OCI-LY3 (cell line): ENCODE measurements at regions not wholly inside any gene's neighbourhood (a gene's known extent, or its start where the extent isn't known, plus 50 kb on each side); places are given as distances from the start of the nearest gene placed in this dataset.

ENCODE experiments used
- H2AFZ ChIP-seq: fragments of 200-600, 300-600 bp; shearing (Covaris generic); 2 replicates; pipeline ENCODE4 v1.6.0; 2014; ENCODE audit warnings: antibody characterized with exemption, low read depth, low read length
- H3K27ac ChIP-seq: fragments of 200-600, 300-600 bp; sonication (generic); 2 replicates; pipeline ENCODE4 v1.5.1; 2014; ENCODE audit warnings: mild to moderate bottlenecking, low read length, moderate library complexity, mixed read lengths
- H3K27me3 ChIP-seq: fragments of 200-600, 300-600 bp; sonication (generic); 2 replicates; pipeline ENCODE4 v1.6.1; 2014; ENCODE audit warnings: low read depth, low read length, mixed read lengths
- H3K36me3 ChIP-seq: fragments of 200-600, 300-600 bp; sonication (generic); replicated peaks from 2 replicates; pipeline ENCODE3; 2014; ENCODE audit warnings: low read depth, low read length, mixed read lengths
- H3K4me1 ChIP-seq: fragments of 300-600, 200-600 bp; sonication (generic); 2 replicates; pipeline ENCODE4 v1.6.1; 2014; ENCODE audit warnings: low read length, mixed read lengths
- H3K4me2 ChIP-seq: fragments of 200-600, 300-600 bp; sonication (generic); 2 replicates; pipeline ENCODE4 v1.6.1; 2014; ENCODE audit warnings: low read length, mixed read lengths
- H3K4me3 ChIP-seq: fragments of 300-600, 200-600 bp; sonication (generic); 2 replicates; pipeline ENCODE4 v1.5.1; 2014; ENCODE audit warnings: antibody characterized with exemption, mild to moderate bottlenecking, low read length, moderate library complexity
- H3K79me2 ChIP-seq: fragments of 300-600, 200-600 bp; shearing (Covaris generic); 2 replicates; pipeline ENCODE4 v1.6.1; 2014; ENCODE audit warnings: mild to moderate bottlenecking, low read length, mixed read lengths
- H3K9ac ChIP-seq: fragments of 300-600, 200-600 bp; shearing (Covaris generic); 2 replicates; pipeline ENCODE4 v1.6.0; 2014; ENCODE audit warnings: mild to moderate bottlenecking, low read length, moderate library complexity
- H3K9me3 ChIP-seq: fragments of 200-600, 300-600 bp; shearing (Covaris generic); 2 replicates; pipeline ENCODE4 v1.6.1; 2014; ENCODE audit warnings: low read length, mixed read lengths; ENCODE audit not compliant: insufficient read depth
- H4K20me1 ChIP-seq: fragments of 200-600, 300-600 bp; sonication (generic); 2 replicates; pipeline ENCODE4 v1.6.1; 2016; ENCODE audit warnings: low read length, mixed read lengths; ENCODE audit not compliant: insufficient read depth
- EZH2phosphoT487 ChIP-seq: fragments of 200-600 bp; shearing (Covaris generic); IDR thresholded peaks from 2 replicates; pipeline ENCODE4 v1.6.1; 2018; ENCODE audit warnings: antibody characterized with exemption, mixed run types, low read depth
- TF ChIP-seq, protein P1 (sequence below): fragments of 200-600, 300-600 bp; sonication (generic); IDR thresholded peaks from 2 replicates; pipeline ENCODE4 v1.5.1; 2014; ENCODE audit warnings: antibody characterized with exemption, low read length, low read depth

DNA sequence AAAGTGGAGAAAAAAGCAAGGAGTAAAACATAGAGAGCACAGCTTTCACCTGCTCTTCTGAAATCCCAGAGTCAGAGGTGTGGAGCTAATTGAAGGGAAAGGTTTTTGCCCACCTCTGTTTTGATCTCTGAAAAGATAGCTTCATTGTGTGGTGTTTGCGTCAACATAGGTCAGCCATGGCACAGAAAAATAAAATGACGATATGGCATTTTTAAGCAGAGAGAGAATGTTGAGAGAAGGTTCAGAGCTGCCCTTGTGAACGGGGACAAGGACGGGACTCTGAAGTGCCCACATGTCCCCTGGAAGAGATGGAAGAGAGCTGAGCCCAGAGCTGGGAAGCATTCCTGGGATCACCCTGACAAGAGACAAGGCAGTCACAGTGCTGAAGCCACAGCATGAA lies 249.4 kb upstream of the PLSCR5 start:
- no peak overlapping the region for H2AFZ ChIP-seq
- no peak overlapping the region for H3K4me3 ChIP-seq
- H4K20me1 ChIP-seq: no peaks in the 10 kb centered on the region
- no peak overlapping the region for H3K9ac ChIP-seq
- no peaks in the 10 kb centered on the region for H3K27me3 ChIP-seq
- H3K4me1 ChIP-seq: no peaks in the 10 kb centered on the region
- no peak overlapping the region for H3K4me2 ChIP-seq
- no peaks in the 10 kb centered on the region for H3K36me3 ChIP-seq
- no peak overlapping the region for H3K27ac ChIP-seq
- H3K9me3 ChIP-seq: no peaks in the 10 kb centered on the region
- TF ChIP-seq EZH2phosphoT487: no peak
- TF ChIP-seq, protein P1, sequence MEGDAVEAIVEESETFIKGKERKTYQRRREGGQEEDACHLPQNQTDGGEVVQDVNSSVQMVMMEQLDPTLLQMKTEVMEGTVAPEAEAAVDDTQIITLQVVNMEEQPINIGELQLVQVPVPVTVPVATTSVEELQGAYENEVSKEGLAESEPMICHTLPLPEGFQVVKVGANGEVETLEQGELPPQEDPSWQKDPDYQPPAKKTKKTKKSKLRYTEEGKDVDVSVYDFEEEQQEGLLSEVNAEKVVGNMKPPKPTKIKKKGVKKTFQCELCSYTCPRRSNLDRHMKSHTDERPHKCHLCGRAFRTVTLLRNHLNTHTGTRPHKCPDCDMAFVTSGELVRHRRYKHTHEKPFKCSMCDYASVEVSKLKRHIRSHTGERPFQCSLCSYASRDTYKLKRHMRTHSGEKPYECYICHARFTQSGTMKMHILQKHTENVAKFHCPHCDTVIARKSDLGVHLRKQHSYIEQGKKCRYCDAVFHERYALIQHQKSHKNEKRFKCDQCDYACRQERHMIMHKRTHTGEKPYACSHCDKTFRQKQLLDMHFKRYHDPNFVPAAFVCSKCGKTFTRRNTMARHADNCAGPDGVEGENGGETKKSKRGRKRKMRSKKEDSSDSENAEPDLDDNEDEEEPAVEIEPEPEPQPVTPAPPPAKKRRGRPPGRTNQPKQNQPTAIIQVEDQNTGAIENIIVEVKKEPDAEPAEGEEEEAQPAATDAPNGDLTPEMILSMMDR: no peak
- no peaks in the 10 kb centered on the region for H3K79me2 ChIP-seq

DNA sequence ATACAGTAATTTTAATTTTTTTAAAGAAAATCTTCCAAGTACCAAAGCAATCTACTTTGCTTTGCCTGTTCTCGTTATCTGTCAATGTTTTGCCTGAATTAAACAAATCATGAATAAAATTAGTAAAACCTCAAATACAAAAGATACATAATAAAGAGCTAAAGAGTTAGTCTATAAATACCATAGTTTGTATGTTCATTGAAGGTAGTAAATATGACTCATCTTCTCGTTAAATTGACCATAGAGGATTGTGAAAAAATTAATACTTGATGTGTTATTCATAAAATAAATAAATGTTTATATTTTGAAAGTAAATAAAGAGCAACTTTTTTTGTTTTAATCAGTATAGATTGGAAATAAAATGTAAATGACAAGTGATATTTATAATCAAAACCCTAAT lies 246.5 kb upstream of the PLSCR5 start:
- Histone ChIP-seq H3K4me1 (no peaks in the 10 kb centered on the region), H3K79me2 (no peaks in the 10 kb centered on the region), H3K4me2 (no peak overlapping the region), H3K9me3 (no peaks in the 10 kb centered on the region), H4K20me1 (no peaks in the 10 kb centered on the region), H3K4me3 (no peak overlapping the region), H2AFZ (no peak overlapping the region), H3K9ac (no peak overlapping the region), H3K27me3 (no peaks in the 10 kb centered on the region), H3K36me3 (no peaks in the 10 kb centered on the region), H3K27ac (no peak overlapping the region)
- TF ChIP-seq, protein P1: no peak
- no peak for TF ChIP-seq EZH2phosphoT487

DNA sequence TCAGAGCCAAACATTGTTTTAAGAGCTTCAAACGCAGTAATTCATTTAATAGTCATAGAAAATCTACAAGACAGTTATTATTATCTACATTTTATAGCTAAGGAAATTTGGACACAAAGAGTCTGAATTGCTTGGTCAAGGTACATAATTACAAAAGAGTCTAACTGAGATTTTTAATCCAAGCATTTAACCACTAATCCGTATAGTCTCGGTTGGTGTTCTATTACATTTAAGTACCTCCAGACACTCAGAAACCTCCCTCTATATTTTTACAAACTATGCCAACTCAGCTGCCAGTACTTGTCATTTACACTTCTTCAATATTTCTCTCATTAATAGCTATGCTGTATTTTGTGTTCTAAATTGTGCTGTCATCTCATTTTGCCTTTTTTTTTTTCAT lies 240.2 kb upstream of the PLSCR5 start:
- Histone ChIP-seq H3K9ac (no peak overlapping the region), H3K9me3 (no peaks in the 10 kb centered on the region), H3K4me3 (no peak overlapping the region), H4K20me1 (no peaks in the 10 kb centered on the region), H3K4me2 (no peak overlapping the region), H3K4me1 (no peaks in the 10 kb centered on the region), H3K36me3 (no peaks in the 10 kb centered on the region), H2AFZ (no peak overlapping the region), H3K27me3 (no peaks in the 10 kb centered on the region), H3K79me2 (no peaks in the 10 kb centered on the region), H3K27ac (no peak overlapping the region)
- TF ChIP-seq, protein P1: no peak
- TF ChIP-seq EZH2phosphoT487: no peak

DNA sequence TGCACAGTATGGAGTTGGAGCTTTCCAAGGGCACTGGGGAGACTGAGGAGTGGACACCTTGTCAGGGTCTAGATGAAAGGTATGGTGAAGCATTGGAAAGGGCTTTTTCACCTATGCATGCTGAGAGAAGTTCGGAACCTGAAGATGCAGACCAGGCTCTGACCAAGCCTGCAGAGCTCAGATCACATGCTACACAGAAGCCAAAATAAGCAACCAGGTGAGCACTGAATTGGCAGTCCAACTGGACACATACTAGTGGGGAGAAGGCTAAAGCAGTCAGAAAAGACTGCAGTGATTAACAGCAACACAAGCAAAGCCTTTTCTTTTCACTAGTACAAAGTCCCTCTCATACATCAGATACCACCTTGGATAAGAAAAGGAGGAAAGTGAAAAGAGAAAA lies 238.3 kb upstream of the PLSCR5 start:
- H3K9ac ChIP-seq: no peak overlapping the region
- no peaks in the 10 kb centered on the region for H3K4me1 ChIP-seq
- H3K27me3 ChIP-seq: no peaks in the 10 kb centered on the region
- H3K36me3 ChIP-seq: no peaks in the 10 kb centered on the region
- no peaks in the 10 kb centered on the region for H3K9me3 ChIP-seq
- H3K4me2 ChIP-seq: no peak overlapping the region
- no peaks in the 10 kb centered on the region for H3K79me2 ChIP-seq
- no peak overlapping the region for H2AFZ ChIP-seq
- TF ChIP-seq, protein P1: no peak
- no peak for TF ChIP-seq EZH2phosphoT487
- H3K4me3 ChIP-seq: no peak overlapping the region
- no peak overlapping the region for H3K27ac ChIP-seq
- no peaks in the 10 kb centered on the region for H4K20me1 ChIP-seq
